Right atrium auricular region (tissue), 2 donors: ENCODE measurements at regions not wholly inside any gene's neighbourhood (a gene's known extent, or its start where the extent isn't known, plus 50 kb on each side); places are given as distances from the start of the nearest gene placed in this dataset.

Experiments
- DNase-seq: peaks from one replicate; pipeline ENCODE4 v3.0.0-alpha.2; 2019; ENCODE audit warnings: low spot score
- H3K27ac ChIP-seq, 2 donors: fragments of 200-600 bp; sonication (generic); 1 replicate in 1 of 2; 2 replicates in 1 of 2; pipeline ENCODE4 v1.5.1; 2016 to 2019
- H3K27me3 ChIP-seq, 2 donors: fragments of 200-600 bp; sonication (generic); one replicate each; pipeline versions ENCODE4 v1.5.1 to v1.6.0; 2017 to 2019
- H3K36me3 ChIP-seq: fragments of 200-600 bp; sonication (generic); one replicate; pipeline ENCODE4 v1.5.1; 2016
- H3K4me1 ChIP-seq, 2 donors: fragments of 200-600 bp; sonication (generic); one replicate each; pipeline versions ENCODE4 v1.5.1 to v1.6.0; 2017 to 2019
- H3K4me3 ChIP-seq, 2 donors: fragments of 200-600 bp; sonication (generic); 1 replicate in 1 of 2; 2 replicates in 1 of 2; pipeline ENCODE4 v1.5.1; 2017 to 2019; ENCODE audit warnings: mild to moderate bottlenecking in 1 of 2, moderate library complexity in 1 of 2
- H3K9me3 ChIP-seq, 2 donors: fragments of 200-600 bp; sonication (generic); one replicate each; pipeline ENCODE4 v1.5.1; 2019
- TF ChIP-seq, protein P1 (sequence below), 2 donors: fragments of 200-600 bp; sonication (generic); IDR thresholded peaks; one replicate each; pipeline ENCODE4 v1.5.1; 2019; ENCODE audit warnings: antibody characterized with exemption in 2 of 2

DNA sequence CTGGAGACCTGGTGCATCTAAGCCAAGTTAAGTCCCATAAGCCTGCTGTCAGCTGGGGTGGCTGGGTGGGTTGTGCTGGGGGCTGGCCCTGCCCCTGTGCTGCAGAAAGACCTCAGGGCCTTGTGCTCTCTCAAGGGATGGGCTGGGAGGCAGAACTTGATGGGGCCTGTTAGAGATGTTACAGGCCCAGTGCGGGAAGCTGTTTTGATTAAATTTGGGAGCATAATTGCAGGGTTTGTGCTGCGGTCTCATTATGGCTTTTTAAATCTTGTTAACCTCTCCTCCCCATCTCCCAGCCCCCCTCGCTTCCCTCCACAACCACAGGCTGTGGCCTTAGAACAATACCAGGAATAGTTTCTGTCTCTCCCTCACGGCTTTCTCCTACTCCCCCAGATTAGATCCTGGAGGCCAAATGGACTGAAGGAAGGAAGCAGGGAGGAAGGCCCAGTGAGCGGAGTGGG, 87.6 kb upstream of the TLE3 start:
- Histone ChIP-seq H3K4me1 (no peaks in the 10 kb centered on the region), H3K27me3 (no peaks in the 10 kb centered on the region), H3K9me3 (no peaks in the 10 kb centered on the region), H3K36me3 (no peaks in the 10 kb centered on the region), H3K4me3 (no peak overlapping the region), H3K27ac (no peak overlapping the region)
- TF ChIP-seq, protein P1, sequence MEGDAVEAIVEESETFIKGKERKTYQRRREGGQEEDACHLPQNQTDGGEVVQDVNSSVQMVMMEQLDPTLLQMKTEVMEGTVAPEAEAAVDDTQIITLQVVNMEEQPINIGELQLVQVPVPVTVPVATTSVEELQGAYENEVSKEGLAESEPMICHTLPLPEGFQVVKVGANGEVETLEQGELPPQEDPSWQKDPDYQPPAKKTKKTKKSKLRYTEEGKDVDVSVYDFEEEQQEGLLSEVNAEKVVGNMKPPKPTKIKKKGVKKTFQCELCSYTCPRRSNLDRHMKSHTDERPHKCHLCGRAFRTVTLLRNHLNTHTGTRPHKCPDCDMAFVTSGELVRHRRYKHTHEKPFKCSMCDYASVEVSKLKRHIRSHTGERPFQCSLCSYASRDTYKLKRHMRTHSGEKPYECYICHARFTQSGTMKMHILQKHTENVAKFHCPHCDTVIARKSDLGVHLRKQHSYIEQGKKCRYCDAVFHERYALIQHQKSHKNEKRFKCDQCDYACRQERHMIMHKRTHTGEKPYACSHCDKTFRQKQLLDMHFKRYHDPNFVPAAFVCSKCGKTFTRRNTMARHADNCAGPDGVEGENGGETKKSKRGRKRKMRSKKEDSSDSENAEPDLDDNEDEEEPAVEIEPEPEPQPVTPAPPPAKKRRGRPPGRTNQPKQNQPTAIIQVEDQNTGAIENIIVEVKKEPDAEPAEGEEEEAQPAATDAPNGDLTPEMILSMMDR (IDR thresholded peaks at IDR 0.05) = no peak
- DNase-seq = no peak

DNA sequence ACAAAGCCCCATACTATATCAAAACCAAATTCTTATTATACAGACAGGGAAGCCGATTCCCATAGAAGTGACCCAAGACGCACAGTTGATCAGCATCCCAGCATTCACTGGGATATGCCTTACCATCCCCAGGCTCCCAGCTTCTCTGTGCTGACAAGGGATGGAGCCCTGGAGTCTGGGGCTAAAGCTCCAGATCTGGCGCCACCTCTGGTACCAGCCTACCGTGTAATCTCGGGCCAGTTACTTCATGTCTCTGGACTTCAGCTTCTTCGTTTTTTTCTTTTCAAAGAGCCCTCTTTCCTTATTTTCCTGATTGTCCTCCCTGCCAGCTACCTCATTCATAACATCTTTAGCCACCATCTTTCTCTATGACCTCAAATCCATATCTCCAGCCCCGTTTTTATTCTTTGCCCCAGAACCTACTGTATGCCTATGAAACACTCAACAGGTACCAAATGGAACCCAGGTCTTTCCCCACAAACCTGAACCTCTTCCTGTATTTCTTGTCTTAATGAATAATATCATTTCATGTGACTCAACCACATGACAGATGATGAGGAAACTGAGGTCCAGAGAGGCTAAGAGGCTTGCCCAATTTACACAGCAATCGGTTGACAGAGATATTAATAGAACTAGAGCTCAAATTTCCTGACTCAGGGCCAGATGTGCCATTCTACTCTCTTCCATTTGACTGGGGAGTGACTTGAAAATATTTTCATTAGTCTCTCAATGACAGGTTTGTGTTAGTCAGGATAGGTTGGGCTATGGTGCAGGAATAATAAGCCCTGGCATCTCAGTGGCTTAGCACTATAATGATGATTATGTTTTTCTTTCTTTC, 85.4 kb upstream of the TLE3 start:
- TF ChIP-seq, protein P1 (IDR thresholded peaks at IDR 0.05) = no peak
- Histone ChIP-seq H3K36me3 (no peaks in the 10 kb centered on the region), H3K4me3 (no peak overlapping the region), H3K4me1 (no peaks in the 10 kb centered on the region), H3K9me3 (no peaks in the 10 kb centered on the region), H3K27ac (no peak overlapping the region), H3K27me3 (no peaks in the 10 kb centered on the region)
- no peak for DNase-seq

DNA sequence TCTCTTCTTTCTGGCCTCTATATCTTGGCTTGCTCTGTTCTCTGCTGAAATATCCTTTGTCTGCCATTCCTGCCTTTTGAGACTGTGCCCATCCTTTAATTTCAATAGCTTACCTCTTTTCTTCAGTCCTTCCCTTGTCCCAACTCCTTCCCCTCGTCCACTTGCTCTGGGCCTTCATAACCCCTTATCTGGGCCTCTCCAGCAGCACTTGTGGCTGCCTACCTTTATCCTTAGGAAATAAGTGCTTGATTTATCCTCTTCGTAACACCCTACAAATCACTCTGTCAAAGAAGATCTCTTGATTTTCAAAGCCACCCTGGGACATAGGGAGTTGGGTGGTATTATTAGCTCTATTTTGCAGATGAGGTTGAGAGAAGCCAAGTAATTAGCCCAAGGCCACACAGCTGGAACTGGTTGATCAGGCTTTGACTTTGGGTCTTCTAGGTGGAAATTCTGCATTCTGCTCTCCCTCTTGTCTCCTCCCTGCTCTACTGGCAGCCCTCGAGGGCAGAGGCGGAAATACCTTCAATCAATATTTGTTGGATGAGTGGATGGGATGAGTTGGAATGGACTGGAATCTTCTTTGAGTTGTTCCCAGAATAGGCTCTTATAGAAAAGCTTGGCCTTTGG, 84.0 kb upstream of the TLE3 start:
- no peaks in the 10 kb centered on the region for H3K36me3 ChIP-seq
- no peak overlapping the region for H3K27ac ChIP-seq
- no peaks in the 10 kb centered on the region for H3K4me1 ChIP-seq
- H3K27me3 ChIP-seq = no peaks in the 10 kb centered on the region
- TF ChIP-seq, protein P1 (IDR thresholded peaks at IDR 0.05) = no peak
- no peak for DNase-seq
- no peaks in the 10 kb centered on the region for H3K9me3 ChIP-seq
- no peak overlapping the region for H3K4me3 ChIP-seq

DNA sequence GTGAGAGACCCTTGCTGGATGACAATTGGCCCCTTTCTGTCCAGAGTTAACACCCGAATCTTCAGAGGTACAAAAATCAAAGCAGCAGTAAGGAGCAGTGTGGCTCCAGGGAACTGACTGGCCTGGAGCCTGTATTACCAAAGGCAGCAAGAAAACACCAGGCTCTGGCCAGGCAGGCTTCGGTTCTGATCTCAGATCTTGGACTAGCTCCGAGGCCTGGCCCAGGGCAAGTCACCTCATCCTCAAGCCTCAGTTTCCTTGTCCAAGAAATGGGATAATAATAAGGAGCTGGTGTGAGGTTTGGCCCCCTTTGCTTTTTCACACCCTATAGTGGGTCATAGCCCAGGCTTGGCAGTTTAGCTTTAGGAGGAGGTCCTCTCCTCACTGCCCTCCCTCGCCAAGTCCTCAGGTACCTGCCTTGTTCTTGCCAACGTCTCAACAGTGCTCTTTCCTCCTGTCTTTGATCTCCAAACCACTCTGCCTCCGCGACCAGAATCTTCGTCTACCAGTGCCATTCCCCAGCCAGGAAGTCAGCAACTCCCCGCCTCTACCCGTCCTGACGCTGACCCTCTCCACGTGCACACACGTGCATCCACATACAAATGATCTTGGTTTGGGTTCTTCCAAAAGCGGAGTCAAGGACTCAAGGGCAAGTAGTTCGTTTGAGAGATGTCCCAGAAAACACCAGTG, 82.6 kb upstream of the TLE3 start:
- Histone ChIP-seq H3K36me3 (no peaks in the 10 kb centered on the region), H3K9me3 (no peaks in the 10 kb centered on the region), H3K4me1 (no peaks in the 10 kb centered on the region), H3K4me3 (no peak overlapping the region), H3K27ac (no peak overlapping the region), H3K27me3 (no peaks in the 10 kb centered on the region)
- TF ChIP-seq, protein P1 (IDR thresholded peaks at IDR 0.05) = no peak
- DNase-seq = no peak

DNA sequence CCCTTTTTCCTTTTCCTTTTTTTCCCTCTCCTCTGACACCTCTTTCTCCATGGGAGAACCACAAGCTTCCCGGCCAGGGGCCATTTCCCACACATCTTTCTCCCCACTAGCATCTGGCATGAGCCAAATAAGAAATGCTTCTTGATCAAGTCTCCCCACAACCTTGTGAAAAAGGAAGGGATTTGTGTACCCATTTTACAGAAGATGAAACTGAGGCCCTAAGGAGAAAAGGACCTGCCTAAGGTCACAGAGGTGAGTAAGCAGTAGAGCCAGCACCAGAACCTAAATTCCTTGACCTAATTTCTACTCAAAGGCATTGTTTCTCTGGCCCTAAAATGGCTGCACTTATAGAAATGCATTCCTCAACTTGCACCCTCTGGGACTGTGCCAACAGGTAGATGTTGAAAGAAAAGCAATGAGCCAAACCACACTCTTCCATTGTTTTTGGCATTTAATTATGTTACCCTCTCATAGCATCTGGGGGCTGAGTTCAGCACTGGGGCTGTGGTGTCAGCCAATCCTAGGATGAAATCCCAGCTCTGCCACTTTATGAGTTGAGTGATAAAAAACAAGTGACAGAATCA, 81.7 kb upstream of the TLE3 start:
- Histone ChIP-seq H3K27ac (no peak overlapping the region), H3K4me3 (no peak overlapping the region), H3K27me3 (no peaks in the 10 kb centered on the region), H3K36me3 (no peaks in the 10 kb centered on the region), H3K9me3 (no peaks in the 10 kb centered on the region), H3K4me1 (no peaks in the 10 kb centered on the region)
- TF ChIP-seq, protein P1 (IDR thresholded peaks at IDR 0.05) = no peak
- no peak for DNase-seq
